ENCODE measurements at regions not wholly inside any gene's neighbourhood (a gene's known extent, or its start where the extent isn't known, plus 50 kb on each side); places are given as distances from the start of the nearest gene placed in this dataset.

GRCh38 chr2:80930777-80931176, 626.2 kb upstream of the LRRTM1 start:
- no peak for DNase-seq (ENCODE audit: low read depth, low spot score)
- H3K4me3 ChIP-seq (ENCODE audit: low read length), result no peak overlapping the region

- H3K4me3 ChIP-seq (ENCODE audit: low read length), result no peak overlapping the region
- DNase-seq (ENCODE audit: low read depth, low spot score), result no peak
These were observed 621.6 kb upstream of the LRRTM1 start for GRCh38 chr2:80926168-80926567.

GRCh38 chr2:80896576-80896975, 592.0 kb upstream of the LRRTM1 start:
- no peak for DNase-seq (ENCODE audit: low read depth, low spot score)
- no peak overlapping the region for H3K4me3 ChIP-seq (ENCODE audit: low read length)

GRCh38 chr2:80894486-80894885, 589.9 kb upstream of the LRRTM1 start:
- no peak for DNase-seq (ENCODE audit: low read depth, low spot score)
- H3K4me3 ChIP-seq (ENCODE audit: low read length), result no peak overlapping the region

GRCh38 chr2:80893711-80894110, 589.2 kb upstream of the LRRTM1 start:
- H3K4me3 ChIP-seq (ENCODE audit: low read length), result no peak overlapping the region
- no peak for DNase-seq (ENCODE audit: low read depth, low spot score)

GRCh38 chr2:80889009-80889408, 584.5 kb upstream of the LRRTM1 start:
- DNase-seq (ENCODE audit: low read depth, low spot score), result no peak
- no peak overlapping the region for H3K4me3 ChIP-seq (ENCODE audit: low read length)

- DNase-seq (ENCODE audit: low read depth, low spot score), result no peak
- no peak overlapping the region for H3K4me3 ChIP-seq (ENCODE audit: low read length)
These were observed 583.4 kb upstream of the LRRTM1 start for GRCh38 chr2:80887841-80888378.

- no peak for DNase-seq (ENCODE audit: low read depth, low spot score)
- H3K4me3 ChIP-seq (ENCODE audit: low read length), result no peak overlapping the region
These were observed 569.8 kb upstream of the LRRTM1 start for GRCh38 chr2:80874374-80874773.

- no peak overlapping the region for H3K4me3 ChIP-seq (ENCODE audit: low read length)
- no peak for DNase-seq (ENCODE audit: low read depth, low spot score)
These were observed 565.4 kb upstream of the LRRTM1 start for GRCh38 chr2:80869858-80870438.

GRCh38 chr2:80863147-80863714, 558.7 kb upstream of the LRRTM1 start:
- no peak for DNase-seq (ENCODE audit: low read depth, low spot score)
- H3K4me3 ChIP-seq (ENCODE audit: low read length), result no peak overlapping the region

- no peak for DNase-seq (ENCODE audit: low read depth, low spot score)
- H3K4me3 ChIP-seq (ENCODE audit: low read length), result no peak overlapping the region
These were observed 554.4 kb upstream of the LRRTM1 start for GRCh38 chr2:80858965-80859364.

- H3K4me3 ChIP-seq (ENCODE audit: low read length), result no peak overlapping the region
- no peak for DNase-seq (ENCODE audit: low read depth, low spot score)
These were observed 551.7 kb upstream of the LRRTM1 start for GRCh38 chr2:80856227-80856626.

GRCh38 chr2:80854831-80855230, 550.3 kb upstream of the LRRTM1 start:
- DNase-seq (ENCODE audit: low read depth, low spot score), result no peak
- H3K4me3 ChIP-seq (ENCODE audit: low read length), result no peak overlapping the region

GRCh38 chr2:80852808-80853139, 548.2 kb upstream of the LRRTM1 start:
- no peak for DNase-seq (ENCODE audit: low read depth, low spot score)
- H3K4me3 ChIP-seq (ENCODE audit: low read length), result no peak overlapping the region

- no peak overlapping the region for H3K4me3 ChIP-seq (ENCODE audit: low read length)
- no peak for DNase-seq (ENCODE audit: low read depth, low spot score)
These were observed 547.7 kb upstream of the LRRTM1 start for GRCh38 chr2:80852079-80852807.

- H3K4me3 ChIP-seq (ENCODE audit: low read length), result no peak overlapping the region
- no peak for DNase-seq (ENCODE audit: low read depth, low spot score)
These were observed 526.3 kb upstream of the LRRTM1 start for GRCh38 chr2:80830891-80831290.

- DNase-seq (ENCODE audit: low read depth, low spot score), result no peak
- H3K4me3 ChIP-seq (ENCODE audit: low read length), result no peak overlapping the region
These were observed 518.4 kb upstream of the LRRTM1 start for GRCh38 chr2:80822999-80823398.

GRCh38 chr2:80815259-80815658, 510.7 kb upstream of the LRRTM1 start:
- DNase-seq (ENCODE audit: low read depth, low spot score), result no peak

GRCh38 chr2:80786584-80786983, 482.0 kb upstream of the LRRTM1 start:
- no peak overlapping the region for H3K4me3 ChIP-seq (ENCODE audit: low read length)
- DNase-seq (ENCODE audit: low read depth, low spot score), result no peak

More at GRCh38 chr2:80815259-80815658, 510.7 kb upstream of the LRRTM1 start:
- no peak overlapping the region for H3K4me3 ChIP-seq (ENCODE audit: low read length)

GRCh38 chr2:80778704-80779103, 474.2 kb upstream of the LRRTM1 start:
- H3K4me3 ChIP-seq (ENCODE audit: low read length), result no peak overlapping the region
- no peak for DNase-seq (ENCODE audit: low read depth, low spot score)

- H3K4me3 ChIP-seq (ENCODE audit: low read length), result no peak overlapping the region
- DNase-seq (ENCODE audit: low read depth, low spot score), result no peak
These were observed 444.0 kb upstream of the LRRTM1 start for GRCh38 chr2:80748592-80748991.
